GM21786 (cell line): ENCODE measurements at regions not wholly inside any gene's neighbourhood (a gene's known extent, or its start where the extent isn't known, plus 50 kb on each side); places are given as distances from the start of the nearest gene placed in this dataset.

ENCODE experiments used
- ATAC-seq: cut with Tn5 transposase; IDR thresholded peaks from one replicate; pipeline ENCODE4 v1.9.1; 2021; ENCODE audit not compliant: unreplicated experiment

- no peak for ATAC-seq
Measured at GRCh38 chr20:42020316-42020715, 402.1 kb upstream of the CHD6 start.

GRCh38 chr20:42018979-42019378 is 400.8 kb upstream of the CHD6 start:
- ATAC-seq: no peak

- no peak for ATAC-seq
Measured at GRCh38 chr20:42010090-42010489, 391.9 kb upstream of the CHD6 start.

GRCh38 chr20:42007251-42007650 is 389.1 kb upstream of the CHD6 start:
- ATAC-seq: no peak

GRCh38 chr20:42005211-42005610 is 387.0 kb upstream of the CHD6 start:
- ATAC-seq: no peak

- no peak for ATAC-seq
Measured at GRCh38 chr20:42003380-42003779, 385.2 kb upstream of the CHD6 start.

- ATAC-seq: no peak
Measured at GRCh38 chr20:41998539-41999341, 380.6 kb upstream of the CHD6 start.

- ATAC-seq: no peak
Measured at GRCh38 chr20:41996951-41997350, 378.8 kb upstream of the CHD6 start.

GRCh38 chr20:41992481-41992880 is 374.3 kb upstream of the CHD6 start:
- no peak for ATAC-seq

GRCh38 chr20:41991412-41991811 is 373.2 kb upstream of the CHD6 start:
- no peak for ATAC-seq

- ATAC-seq: no peak
Measured at GRCh38 chr20:41989935-41990635, 371.9 kb upstream of the CHD6 start.

GRCh38 chr20:41989039-41989679 is 371.0 kb upstream of the CHD6 start:
- ATAC-seq: no peak

GRCh38 chr20:41984031-41984430 is 365.9 kb upstream of the CHD6 start:
- ATAC-seq: no peak

GRCh38 chr20:41983159-41983558 is 365.0 kb upstream of the CHD6 start:
- ATAC-seq: no peak

- ATAC-seq: no peak
Measured at GRCh38 chr20:41981746-41982145, 363.6 kb upstream of the CHD6 start.

- no peak for ATAC-seq
Measured at GRCh38 chr20:41978875-41979274, 360.7 kb upstream of the CHD6 start.

GRCh38 chr20:41978246-41978790 is 360.1 kb upstream of the CHD6 start:
- ATAC-seq: no peak

GRCh38 chr20:41969656-41970055 is 351.5 kb upstream of the CHD6 start:
- no peak for ATAC-seq

GRCh38 chr20:41960166-41960565 is 342.0 kb upstream of the CHD6 start:
- no peak for ATAC-seq

GRCh38 chr20:41958391-41958790 is 340.2 kb upstream of the CHD6 start:
- ATAC-seq: no peak

- no peak for ATAC-seq
Measured at GRCh38 chr20:41956338-41957074, 338.3 kb upstream of the CHD6 start.
